Endodermal cell (in vitro differentiated cells): ENCODE measurements at regions not wholly inside any gene's neighbourhood (a gene's known extent, or its start where the extent isn't known, plus 50 kb on each side); places are given as distances from the start of the nearest gene placed in this dataset.

ENCODE experiments used
- DNase-seq: peaks from one replicate; pipeline ENCODE4 v3.0.0-alpha.2; 2017
- H3K27ac ChIP-seq: 2 replicates; pipeline ENCODE4 v1.5.1; 2013; ENCODE audit warnings: mild to moderate bottlenecking, low read depth, low read length, moderate library complexity
- H3K27me3 ChIP-seq: 2 replicates; pipeline ENCODE4 v1.6.1; 2013; ENCODE audit warnings: mild to moderate bottlenecking, low read length, moderate library complexity; ENCODE audit not compliant: insufficient read depth, control insufficient read depth, poor library complexity, severe bottlenecking
- H3K36me3 ChIP-seq: 2 replicates; pipeline ENCODE4 v1.7.0; 2013; ENCODE audit warnings: mild to moderate bottlenecking, low read length, moderate library complexity; ENCODE audit not compliant: control insufficient read depth, insufficient read depth
- H3K4me1 ChIP-seq: one replicate; pipeline ENCODE4 v1.7.0; 2013; ENCODE audit warnings: low read length; ENCODE audit not compliant: control insufficient read depth, insufficient read depth
- H3K4me3 ChIP-seq: 2 replicates; pipeline ENCODE4 v1.5.1; 2013; ENCODE audit warnings: mild to moderate bottlenecking, low read length, moderate library complexity
- H3K9ac ChIP-seq: 2 replicates; pipeline ENCODE4 v1.6.1; 2013; ENCODE audit warnings: mild to moderate bottlenecking, low read length, moderate library complexity; ENCODE audit not compliant: poor library complexity, severe bottlenecking; ENCODE audit errors: extremely low read depth
- H3K9me3 ChIP-seq: 2 replicates; pipeline ENCODE4 v1.6.1; 2013; ENCODE audit warnings: mild to moderate bottlenecking, low read length, moderate library complexity; ENCODE audit not compliant: control insufficient read depth
- H3K27ac Mint-ChIP-seq: 2 replicates; pipeline ENCODE4 v1.8.0; 2020; ENCODE audit warnings: mixed read lengths
- H3K27me3 Mint-ChIP-seq: 2 replicates; pipeline ENCODE4 v1.8.0; 2021; ENCODE audit warnings: mild to moderate bottlenecking, mixed read lengths; ENCODE audit not compliant: insufficient read depth
- H3K36me3 Mint-ChIP-seq: 2 replicates; pipeline ENCODE4 v1.8.0; 2020; ENCODE audit warnings: low read depth, mixed read lengths
- H3K4me1 Mint-ChIP-seq: 2 replicates; pipeline ENCODE4 v1.8.0; 2020; ENCODE audit warnings: mixed read lengths
- H3K4me3 Mint-ChIP-seq: 2 replicates; pipeline ENCODE4 v1.8.0; 2020; ENCODE audit warnings: mild to moderate bottlenecking, moderate library complexity, mixed read lengths
- H3K9me3 Mint-ChIP-seq: 2 replicates; pipeline ENCODE4 v1.8.0; 2020; ENCODE audit warnings: mild to moderate bottlenecking, mixed read lengths
- WGBS, 2 experiments: methylation state at CpG; one replicate each; pipeline versions ENCODE4 v1.1.5 to v1.1.7; 2013; ENCODE audit warnings: missing lambda C conversion rate in 2 of 2, mixed read lengths in 1 of 2; ENCODE audit not compliant: insufficient coverage in 1 of 2, insufficient read length in 1 of 2; 5-methylcytosine and 5-hydroxymethylcytosine counted together
- TF ChIP-seq, protein P1 (sequence below): fragments of 200-600 bp; sonication (generic); conservative IDR thresholded peaks from 2 replicates; pipeline ENCODE4 v1.5.0; 2021; ENCODE audit warnings: antibody characterized with exemption, mild to moderate bottlenecking

DNA sequence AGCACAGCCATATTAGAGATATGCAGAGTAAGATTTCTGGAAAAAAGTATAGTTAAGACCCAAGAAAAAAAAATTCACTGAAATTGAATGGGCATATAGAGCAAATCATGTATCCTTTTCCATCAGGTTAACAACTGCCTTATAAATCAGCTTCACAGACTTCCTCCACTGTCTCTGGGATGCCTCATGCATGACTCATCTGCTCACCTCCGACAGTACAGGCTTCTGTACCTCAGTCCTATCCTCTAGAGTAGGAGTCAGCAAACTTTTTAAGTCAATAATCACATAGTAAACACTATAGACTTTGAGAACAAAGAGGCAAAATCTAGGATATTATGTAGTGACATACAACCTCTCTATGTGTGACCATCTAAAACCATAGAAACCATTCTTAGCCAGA, 211.6 kb upstream of the SP8 start:
- Histone ChIP-seq H3K9ac (no peak overlapping the region), H3K27me3 (no peaks in the 10 kb centered on the region), H3K36me3 (no peaks in the 10 kb centered on the region), H3K4me3 (no peak overlapping the region), H3K4me1 (no peaks in the 10 kb centered on the region), H3K9me3 (peaks cover 4% of the 10 kb centered on the region), H3K27ac (no peak overlapping the region)
- H3K27me3 Mint-ChIP-seq, result peaks cover 1% of the 10 kb centered on the region
- DNase-seq, result peak; percentile 56
- peaks cover 5% of the 10 kb centered on the region for H3K4me1 Mint-ChIP-seq
- no peak overlapping the region for H3K4me3 Mint-ChIP-seq
- H3K36me3 Mint-ChIP-seq, result peaks cover 9% of the 10 kb centered on the region
- TF ChIP-seq, protein P1, sequence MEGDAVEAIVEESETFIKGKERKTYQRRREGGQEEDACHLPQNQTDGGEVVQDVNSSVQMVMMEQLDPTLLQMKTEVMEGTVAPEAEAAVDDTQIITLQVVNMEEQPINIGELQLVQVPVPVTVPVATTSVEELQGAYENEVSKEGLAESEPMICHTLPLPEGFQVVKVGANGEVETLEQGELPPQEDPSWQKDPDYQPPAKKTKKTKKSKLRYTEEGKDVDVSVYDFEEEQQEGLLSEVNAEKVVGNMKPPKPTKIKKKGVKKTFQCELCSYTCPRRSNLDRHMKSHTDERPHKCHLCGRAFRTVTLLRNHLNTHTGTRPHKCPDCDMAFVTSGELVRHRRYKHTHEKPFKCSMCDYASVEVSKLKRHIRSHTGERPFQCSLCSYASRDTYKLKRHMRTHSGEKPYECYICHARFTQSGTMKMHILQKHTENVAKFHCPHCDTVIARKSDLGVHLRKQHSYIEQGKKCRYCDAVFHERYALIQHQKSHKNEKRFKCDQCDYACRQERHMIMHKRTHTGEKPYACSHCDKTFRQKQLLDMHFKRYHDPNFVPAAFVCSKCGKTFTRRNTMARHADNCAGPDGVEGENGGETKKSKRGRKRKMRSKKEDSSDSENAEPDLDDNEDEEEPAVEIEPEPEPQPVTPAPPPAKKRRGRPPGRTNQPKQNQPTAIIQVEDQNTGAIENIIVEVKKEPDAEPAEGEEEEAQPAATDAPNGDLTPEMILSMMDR, result no peak
- WGBS, 2 experiments, result 48% methylated on average over 1 of the region's 1 CpG; no CpG with 5 or more reads in 1 of the 2 experiments
- peaks cover 20% of the 10 kb centered on the region for H3K9me3 Mint-ChIP-seq
- peak overlapping the region; percentile 18 for H3K27ac Mint-ChIP-seq

DNA sequence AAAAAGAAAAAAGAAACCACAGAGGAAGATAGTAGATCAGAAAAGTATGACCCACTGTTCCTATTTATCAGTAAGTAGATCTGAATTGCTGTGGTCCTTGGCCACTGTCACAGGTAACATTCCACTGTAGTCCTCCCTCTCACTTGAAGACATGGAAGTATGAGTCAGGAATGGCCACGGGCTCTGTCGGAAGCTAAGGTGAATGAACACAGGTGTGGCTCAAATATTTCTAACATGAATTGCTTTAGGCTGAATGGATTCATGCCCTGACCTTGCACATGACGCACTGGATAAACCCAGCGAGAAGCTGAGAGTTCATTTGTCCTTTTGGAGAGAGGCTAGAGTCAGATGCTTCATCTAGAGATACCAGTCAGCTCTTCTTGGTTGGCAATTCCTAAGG, 224.5 kb upstream of the SP8 start:
- no peaks in the 10 kb centered on the region for H3K27me3 ChIP-seq

DNA sequence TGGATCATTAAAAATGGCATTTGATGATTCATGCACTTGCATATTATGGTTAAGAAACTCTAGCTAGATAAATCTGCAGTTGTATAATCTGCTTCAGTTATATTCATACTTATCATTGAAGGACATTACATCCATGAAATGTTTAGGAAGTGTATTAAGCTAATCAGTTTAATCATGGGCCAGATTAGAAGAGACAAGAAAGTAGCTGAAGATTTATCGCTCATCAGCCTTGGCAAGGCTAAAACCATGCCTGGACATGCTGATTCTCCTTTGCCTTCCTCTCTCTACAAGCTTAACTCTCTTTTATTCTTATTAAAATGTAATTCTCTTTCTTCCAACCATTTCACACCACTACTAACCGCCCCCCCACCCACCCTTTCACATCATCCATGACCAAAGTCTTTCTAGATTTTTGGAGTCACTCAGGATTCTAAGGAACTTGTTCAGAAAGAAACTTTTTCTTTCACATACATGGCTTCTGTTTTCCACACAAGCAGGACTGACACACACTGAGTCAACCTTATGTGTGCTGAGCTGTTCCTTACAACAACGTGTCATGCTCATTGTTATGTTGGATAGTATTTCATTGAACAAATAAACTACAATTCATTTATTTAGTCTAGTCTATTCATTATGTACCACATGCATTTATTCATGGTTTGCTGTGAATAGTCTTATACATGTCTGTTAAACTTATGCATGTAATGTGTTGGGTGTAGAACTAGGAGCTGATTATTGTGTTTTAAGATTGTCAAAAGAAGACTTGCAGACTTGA, 227.3 kb upstream of the SP8 start:
- Mint-ChIP-seq H3K4me3 (no peak overlapping the region), H3K36me3 (no peaks in the 10 kb centered on the region), H3K9me3 (peaks cover 5% of the 10 kb centered on the region), H3K27ac (no peak overlapping the region), H3K4me1 (no peaks in the 10 kb centered on the region), H3K27me3 (no peaks in the 10 kb centered on the region)
- Histone ChIP-seq H3K9me3 (peaks cover 7% of the 10 kb centered on the region), H3K4me1 (no peaks in the 10 kb centered on the region), H3K27me3 (no peaks in the 10 kb centered on the region), H3K27ac (no peak overlapping the region), H3K4me3 (no peak overlapping the region), H3K9ac (no peak overlapping the region), H3K36me3 (no peaks in the 10 kb centered on the region)
- WGBS, 2 experiments, result 80 to 82% methylated on average over 1 to 3 of the region's 3 CpGs
- TF ChIP-seq, protein P1, result no peak
- no peak for DNase-seq

More for the DNA sequence above, 224.5 kb upstream of the SP8 start:
- TF ChIP-seq, protein P1, result no peak
- WGBS, 2 experiments, result 87 to 88% methylated on average over 4 of the region's 4 CpGs
- Mint-ChIP-seq H3K4me3 (no peak overlapping the region), H3K9me3 (peaks cover 25% of the 10 kb centered on the region), H3K27me3 (no peaks in the 10 kb centered on the region), H3K36me3 (peaks cover 5% of the 10 kb centered on the region), H3K4me1 (no peaks in the 10 kb centered on the region), H3K27ac (no peak overlapping the region)
- Histone ChIP-seq H3K36me3 (no peaks in the 10 kb centered on the region), H3K9ac (no peak overlapping the region), H3K4me3 (no peak overlapping the region), H3K4me1 (no peaks in the 10 kb centered on the region), H3K9me3 (peaks cover 16% of the 10 kb centered on the region), H3K27ac (no peak overlapping the region)
- no peak for DNase-seq
